ENCODE measurements at regions not wholly inside any gene's neighbourhood (a gene's known extent, or its start where the extent isn't known, plus 50 kb on each side); places are given as distances from the start of the nearest gene placed in this dataset.

GRCh38 chrX:85504381-85504780, 124.9 kb upstream of the POF1B start:
- TF ChIP-seq FOSL1 (tag; conservative IDR thresholded peaks at IDR 0.05) (no peak), DIDO1 (tag; IDR thresholded peaks at IDR 0.05; ENCODE audit: low read depth) (no peak), ZNF263 (CRISPR knock-in tag; IDR thresholded peaks at IDR 0.05; ENCODE audit: borderline replicate concordance) (no peak), SREBF1 (IDR thresholded peaks at IDR 0.05; ENCODE audit: borderline replicate concordance, low read depth, low read length) (no peak), ZBTB40 (IDR thresholded peaks at IDR 0.05) (no peak), ZBTB40 (CRISPR knock-in tag; IDR thresholded peaks at IDR 0.05) (no peak), PHF21A (IDR thresholded peaks at IDR 0.05; ENCODE audit: borderline replicate concordance, low read depth) (no peak), CEBPG (CRISPR knock-in tag; IDR thresholded peaks at IDR 0.05) (no peak), CEBPG (tag; conservative IDR thresholded peaks at IDR 0.05 in 1 of 2, IDR thresholded peaks at IDR 0.05 in 1 of 2) (no peak)
- H3K4me1 ChIP-seq (replicated peaks in 1 of 2; ENCODE audit: control insufficient read depth in 2 of 2, insufficient read depth in 2 of 2, low read length in 2 of 2) = no peaks in the 10 kb centered on the region
- H3K27me3 ChIP-seq (ENCODE audit: control insufficient read depth in 2 of 2, insufficient read depth in 2 of 2, low read length in 2 of 2) = no peaks in the 10 kb centered on the region
- no peak overlapping the region for H3K9ac ChIP-seq (ENCODE audit: insufficient read depth in 1 of 2, low read depth in 2 of 2, low read length in 2 of 2)
- no peak overlapping the region for H3K4me2 ChIP-seq (ENCODE audit: insufficient read depth, low read length)
- WGBS (ENCODE audit: insufficient coverage, low coverage, missing lambda C conversion rate) = 0% methylated on average over 1 of the region's 1 CpG
- no peaks in the 10 kb centered on the region for H4K20me1 ChIP-seq (replicated peaks; ENCODE audit: control insufficient read depth, insufficient read depth, low read length)
- DNase-seq (ENCODE audit: extremely low read depth in 1 of 4, low spot score in 3 of 4) (no peak), FAIRE-seq (no peak), ATAC-seq (no peak)
- H3K27ac ChIP-seq (ENCODE audit: extremely low read depth, low read depth, low read length) = no peak overlapping the region
- CTCF ChIA-PET (ENCODE audit: low intra/inter-chr PET ratio) = no interaction called here
- in situ Hi-C loops (cut with MboI) = no loop called here
- POLR2A ChIA-PET = no interaction called here
- H3K9me3 ChIP-seq (replicated peaks; ENCODE audit: control insufficient read depth, insufficient read depth, low read depth, low read length) = no peaks in the 10 kb centered on the region
- H3K79me2 ChIP-seq (ENCODE audit: control insufficient read depth, insufficient read depth, low read length) = no peaks in the 10 kb centered on the region
- no peaks in the 10 kb centered on the region for H3K36me3 ChIP-seq (ENCODE audit: control insufficient read depth, insufficient read depth, low read length)
- intact Hi-C loops (cut with micrococcal nuclease) = no loop called here
- H3K4me3 ChIP-seq = no peak overlapping the region
- no peak overlapping the region for H2AFZ ChIP-seq (ENCODE audit: low read depth, low read length)
- no TSS peak for BruUV-seq (replicated peaks)
- no peaks in the 10 kb centered on the region for H3K9me1 ChIP-seq (ENCODE audit: control insufficient read depth, insufficient read depth, low read length)

Data from K562 (cell line).